ENCODE measurements at regions not wholly inside any gene's neighbourhood (a gene's known extent, or its start where the extent isn't known, plus 50 kb on each side); places are given as distances from the start of the nearest gene placed in this dataset.
"Not testable (repeated sequence)": the region's sequence is repeated elsewhere in the genome, so short reads cannot be mapped to it uniquely, and the experiment has no call there.

DNA sequence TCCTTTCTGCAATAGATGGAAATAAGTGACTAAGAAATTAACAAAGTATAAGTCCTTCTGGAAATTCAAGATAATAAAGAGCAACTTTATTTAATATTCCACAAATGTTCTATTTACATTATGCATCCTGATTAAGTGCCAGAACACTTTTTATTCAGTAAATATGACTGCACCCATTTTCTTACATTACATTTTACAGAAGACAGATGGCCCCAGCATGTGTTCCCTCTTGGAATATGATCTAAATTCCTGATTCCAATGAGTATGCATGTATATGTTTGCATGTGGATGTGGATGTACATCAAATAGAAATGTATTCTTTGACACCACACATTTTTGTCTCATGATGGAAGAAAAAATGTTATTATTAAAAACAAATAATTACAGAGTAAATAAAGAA is 628.7 kb upstream of the SEMA3D start:
- CTCF ChIA-PET, result no interaction called here
- Mint-ChIP-seq H3K36me3 (ENCODE audit: low read depth) (no peaks in the 10 kb centered on the region), H3K4me3 (no peak overlapping the region), H3K27ac (no peak overlapping the region), H3K9me3 (no peaks in the 10 kb centered on the region), H3K4me1 (no peaks in the 10 kb centered on the region), H3K27me3 (no peaks in the 10 kb centered on the region)
- no peak for DNase-seq
- POLR2A ChIA-PET, result no interaction called here

DNA sequence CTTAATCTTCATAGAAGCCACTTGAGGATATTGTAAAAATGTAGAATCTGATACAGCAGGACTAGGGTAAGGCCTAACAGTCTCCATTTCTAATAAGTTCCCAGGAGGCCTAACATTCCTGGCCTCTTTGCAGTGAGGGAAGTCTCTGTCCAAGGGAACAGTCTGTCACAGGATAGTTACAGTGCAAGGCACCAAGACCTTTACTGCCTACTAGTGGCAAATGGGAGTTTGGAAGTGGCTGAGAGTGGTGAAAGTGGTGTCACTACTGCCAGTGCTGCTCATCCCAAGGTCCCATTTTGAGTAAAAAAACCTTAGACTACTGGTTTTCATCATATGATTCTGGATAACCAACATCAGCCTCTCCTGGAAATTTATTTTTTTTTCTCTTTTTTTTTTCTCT is 619.5 kb upstream of the SEMA3D start:
- CTCF ChIA-PET, result no interaction called here
- H3K9me3 Mint-ChIP-seq, result no peaks in the 10 kb centered on the region
- no peak for DNase-seq
- H3K27ac Mint-ChIP-seq, result no peak overlapping the region
- H3K4me1 Mint-ChIP-seq, result no peaks in the 10 kb centered on the region
- no peaks in the 10 kb centered on the region for H3K27me3 Mint-ChIP-seq
- no peak overlapping the region for H3K4me3 Mint-ChIP-seq
- no peaks in the 10 kb centered on the region for H3K36me3 Mint-ChIP-seq (ENCODE audit: low read depth)
- POLR2A ChIA-PET, result no interaction called here

DNA sequence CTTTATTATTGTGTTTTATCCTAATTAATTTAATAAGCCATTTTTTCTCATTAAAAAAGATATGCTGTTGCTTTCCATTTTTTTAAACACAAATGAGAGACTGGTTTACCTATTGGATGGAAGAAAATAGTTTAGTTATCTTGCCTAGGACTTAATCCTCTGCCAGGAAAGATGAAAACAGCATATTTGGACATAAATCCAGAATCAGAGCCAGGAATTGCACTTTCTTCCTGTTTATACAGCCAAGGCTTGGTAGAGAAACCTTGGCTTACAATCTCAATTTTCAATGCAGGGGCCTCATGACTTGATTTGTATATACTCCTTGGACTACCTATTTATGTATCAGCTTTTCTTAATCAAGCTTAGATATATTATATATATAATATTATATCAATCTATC is 618.8 kb upstream of the SEMA3D start:
- Mint-ChIP-seq H3K36me3 (ENCODE audit: low read depth) (no peaks in the 10 kb centered on the region), H3K27me3 (no peaks in the 10 kb centered on the region)

GRCh38 chr7:85805249-85805648 is 618.4 kb upstream of the SEMA3D start:
- Mint-ChIP-seq H3K9me3 (no peaks in the 10 kb centered on the region), H3K4me1 (no peaks in the 10 kb centered on the region), H3K36me3 (ENCODE audit: low read depth) (no peaks in the 10 kb centered on the region), H3K27me3 (no peaks in the 10 kb centered on the region), H3K27ac (no peak overlapping the region), H3K4me3 (no peak overlapping the region)
- POLR2A ChIA-PET, result no interaction called here
- no peak for DNase-seq
- CTCF ChIA-PET, result interaction anchor here (0.8 kb wide), 1 partner anchor 32 kb away, joined by 3 read pairs; no protein-coding TSS in a partner anchor

More for the DNA sequence above, 618.8 kb upstream of the SEMA3D start:
- H3K27ac Mint-ChIP-seq, result no peak overlapping the region
- DNase-seq, result no peak
- H3K4me1 Mint-ChIP-seq, result no peaks in the 10 kb centered on the region
- POLR2A ChIA-PET, result no interaction called here
- H3K9me3 Mint-ChIP-seq, result no peaks in the 10 kb centered on the region
- no peak overlapping the region for H3K4me3 Mint-ChIP-seq
- CTCF ChIA-PET, result no interaction called here

GRCh38 chr7:85802211-85802610 is 615.4 kb upstream of the SEMA3D start:
- H3K4me1 Mint-ChIP-seq, result no peaks in the 10 kb centered on the region
- no peak for DNase-seq
- H3K9me3 Mint-ChIP-seq, result no peaks in the 10 kb centered on the region
- no peaks in the 10 kb centered on the region for H3K36me3 Mint-ChIP-seq (ENCODE audit: low read depth)
- no peaks in the 10 kb centered on the region for H3K27me3 Mint-ChIP-seq
- H3K27ac Mint-ChIP-seq, result no peak overlapping the region
- ChIA-PET POLR2A (no interaction called here), CTCF (no interaction called here)
- H3K4me3 Mint-ChIP-seq, result no peak overlapping the region

GRCh38 chr7:85796956-85797355 is 610.1 kb upstream of the SEMA3D start:
- ChIA-PET CTCF (no interaction called here), POLR2A (no interaction called here)
- H3K36me3 Mint-ChIP-seq (ENCODE audit: low read depth), result no peaks in the 10 kb centered on the region
- no peaks in the 10 kb centered on the region for H3K27me3 Mint-ChIP-seq
- DNase-seq, result no peak
- H3K9me3 Mint-ChIP-seq, result peaks cover 4% of the 10 kb centered on the region
- H3K27ac Mint-ChIP-seq, result no peak overlapping the region
- H3K4me1 Mint-ChIP-seq, result no peaks in the 10 kb centered on the region
- no peak overlapping the region for H3K4me3 Mint-ChIP-seq

DNA sequence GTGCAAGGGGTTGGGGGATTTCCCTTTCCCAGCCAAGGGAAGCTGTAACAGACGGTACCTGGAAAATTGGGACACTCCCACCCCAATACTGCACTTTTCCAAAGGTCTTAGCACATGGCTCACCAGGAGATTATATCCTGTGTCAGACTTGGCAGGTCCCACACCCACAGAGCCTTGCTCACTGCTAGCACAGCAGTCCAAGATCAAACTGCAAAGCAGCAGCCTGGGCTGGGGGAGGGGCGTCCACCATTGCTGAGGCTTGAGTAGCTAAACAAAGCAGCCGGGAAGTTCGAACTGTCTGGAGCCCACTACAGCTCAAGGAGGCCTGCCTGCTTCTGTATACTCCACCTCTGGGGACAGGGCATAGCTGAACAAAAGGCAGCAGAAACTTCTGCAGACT is 604.2 kb upstream of the SEMA3D start:
- H3K27me3 Mint-ChIP-seq; CTCF ChIA-PET; H3K4me1 Mint-ChIP-seq; H3K27ac Mint-ChIP-seq; H3K9me3 Mint-ChIP-seq; H3K36me3 Mint-ChIP-seq (ENCODE audit: low read depth); H3K4me3 Mint-ChIP-seq; POLR2A ChIA-PET; DNase-seq: not testable (repeated sequence)

GRCh38 chr7:85781606-85782005 is 594.8 kb upstream of the SEMA3D start:
- H3K4me1 Mint-ChIP-seq, result no peaks in the 10 kb centered on the region
- H3K27me3 Mint-ChIP-seq, result no peaks in the 10 kb centered on the region
- H3K9me3 Mint-ChIP-seq, result no peaks in the 10 kb centered on the region
- ChIA-PET POLR2A (no interaction called here), CTCF (no interaction called here)
- no peak for DNase-seq
- H3K36me3 Mint-ChIP-seq (ENCODE audit: low read depth), result no peaks in the 10 kb centered on the region
- no peak overlapping the region for H3K27ac Mint-ChIP-seq
- H3K4me3 Mint-ChIP-seq, result no peak overlapping the region

DNA sequence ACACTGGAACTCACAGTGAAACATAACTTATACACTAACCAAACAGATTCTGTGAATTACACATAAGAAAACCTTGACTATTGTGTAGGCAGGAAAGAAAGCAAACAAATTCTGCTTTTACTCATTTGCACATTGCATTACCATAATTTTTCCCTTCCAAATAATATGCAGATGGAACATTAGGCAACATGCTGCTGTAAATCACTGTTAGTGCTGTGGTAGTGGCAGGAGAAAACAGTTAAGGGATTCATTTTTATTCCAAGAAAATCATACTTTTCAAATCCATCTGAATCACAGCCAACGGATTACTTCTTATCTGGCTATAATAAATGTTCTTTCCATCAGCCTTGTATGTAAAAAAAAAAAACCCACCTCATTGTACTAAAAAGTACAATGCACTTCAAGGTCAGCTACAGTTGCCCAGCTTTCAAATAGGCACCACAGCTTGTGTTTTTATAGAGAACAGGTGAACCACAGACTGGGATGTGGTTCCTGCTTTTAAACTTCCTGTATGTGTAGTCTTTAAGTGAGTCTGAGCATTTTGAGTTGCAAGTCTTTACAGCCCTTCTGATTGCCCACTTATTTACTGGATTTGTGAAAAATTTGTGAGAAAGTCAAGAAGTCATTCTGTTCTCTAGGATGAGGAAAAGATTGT is 590.0 kb upstream of the SEMA3D start:
- ChIA-PET POLR2A (no interaction called here), CTCF (no interaction called here)
- no peak overlapping the region for H3K4me3 Mint-ChIP-seq
- H3K27me3 Mint-ChIP-seq, result no peaks in the 10 kb centered on the region
- no peaks in the 10 kb centered on the region for H3K36me3 Mint-ChIP-seq (ENCODE audit: low read depth)
- DNase-seq, result no peak
- H3K9me3 Mint-ChIP-seq, result no peaks in the 10 kb centered on the region
- no peak overlapping the region for H3K27ac Mint-ChIP-seq
- H3K4me1 Mint-ChIP-seq, result no peaks in the 10 kb centered on the region

DNA sequence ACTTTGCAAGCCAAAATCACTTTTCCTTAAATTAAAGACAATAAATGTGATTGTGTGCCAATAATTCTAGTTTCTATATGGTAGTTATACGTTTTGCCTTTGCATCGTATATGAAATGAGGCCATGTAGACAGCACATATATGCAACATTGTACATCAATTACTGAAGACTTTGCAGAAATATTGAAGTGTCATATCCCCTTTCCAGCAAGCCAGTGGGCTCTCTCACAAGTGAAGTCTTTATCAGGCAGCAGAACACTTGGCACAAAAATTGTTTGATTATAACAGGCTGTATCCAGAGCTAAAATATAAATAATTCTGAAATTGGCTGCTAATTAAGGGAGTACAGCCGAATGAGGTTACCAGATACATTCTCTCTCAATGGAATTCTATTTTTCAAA is 588.6 kb upstream of the SEMA3D start:
- POLR2A ChIA-PET, result no interaction called here
- CTCF ChIA-PET, result no interaction called here
- Mint-ChIP-seq H3K27ac (no peak overlapping the region), H3K9me3 (no peaks in the 10 kb centered on the region), H3K4me3 (no peak overlapping the region), H3K36me3 (ENCODE audit: low read depth) (no peaks in the 10 kb centered on the region), H3K4me1 (no peaks in the 10 kb centered on the region), H3K27me3 (no peaks in the 10 kb centered on the region)
- no peak for DNase-seq

DNA sequence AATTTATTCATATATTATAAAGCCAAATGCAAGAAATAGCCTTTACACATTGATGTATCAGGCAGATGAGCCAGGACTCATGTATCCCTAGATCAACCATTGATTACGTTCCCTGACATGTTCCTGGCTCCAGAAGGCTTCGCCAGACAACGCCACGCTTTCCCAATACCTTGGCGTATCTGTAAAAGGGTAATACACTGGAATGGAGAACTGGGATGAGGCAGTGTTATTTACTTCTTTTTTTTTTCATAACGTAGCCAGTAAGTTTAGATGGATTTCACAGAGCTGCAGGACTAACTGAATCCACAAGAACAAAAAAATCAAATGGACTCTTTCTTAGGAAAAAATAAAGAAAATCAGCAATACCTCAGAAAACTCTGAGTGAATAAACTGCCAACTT is 588.1 kb upstream of the SEMA3D start:
- no peak for DNase-seq
- Mint-ChIP-seq H3K27ac (no peak overlapping the region), H3K9me3 (no peaks in the 10 kb centered on the region), H3K27me3 (no peaks in the 10 kb centered on the region), H3K36me3 (ENCODE audit: low read depth) (no peaks in the 10 kb centered on the region), H3K4me3 (no peak overlapping the region), H3K4me1 (no peaks in the 10 kb centered on the region)
- ChIA-PET POLR2A (no interaction called here), CTCF (no interaction called here)

DNA sequence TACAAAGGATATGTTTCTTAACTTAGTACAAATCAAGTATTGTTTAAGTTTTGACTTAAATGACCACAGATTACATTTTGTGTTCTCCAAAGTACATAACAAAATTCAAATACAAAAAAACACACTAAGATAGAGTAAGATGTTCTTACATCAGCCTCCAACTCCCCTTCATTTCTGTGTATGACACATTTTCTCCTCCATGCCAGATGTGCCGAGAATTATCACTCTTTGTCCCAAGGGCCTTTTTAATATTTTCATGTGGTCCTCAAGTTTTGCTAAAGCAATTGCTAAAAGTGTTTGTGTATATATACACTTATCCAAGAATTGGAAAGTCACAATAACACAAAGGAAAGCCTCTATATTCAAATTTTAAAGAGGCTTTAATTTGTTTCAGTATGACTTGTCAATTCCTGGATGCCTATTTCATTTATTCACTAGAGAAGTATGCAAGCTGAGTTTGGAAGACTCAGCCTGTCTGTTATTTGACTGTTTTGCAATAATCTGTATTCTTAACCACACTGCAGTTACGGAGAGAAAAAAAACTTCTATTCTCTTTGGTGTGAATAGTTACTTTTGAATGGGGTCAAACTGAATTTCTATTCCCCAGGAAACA is 586.4 kb upstream of the SEMA3D start:
- no peaks in the 10 kb centered on the region for H3K27me3 Mint-ChIP-seq
- CTCF ChIA-PET, result interaction anchor here (1.5 kb wide), 1 partner anchor 32 kb away, joined by 3 read pairs; no protein-coding TSS in a partner anchor
- H3K36me3 Mint-ChIP-seq (ENCODE audit: low read depth), result no peaks in the 10 kb centered on the region
- POLR2A ChIA-PET, result no interaction called here
- no peak overlapping the region for H3K27ac Mint-ChIP-seq
- H3K9me3 Mint-ChIP-seq, result no peaks in the 10 kb centered on the region
- DNase-seq, result no peak
- H3K4me1 Mint-ChIP-seq, result no peaks in the 10 kb centered on the region
- no peak overlapping the region for H3K4me3 Mint-ChIP-seq

GRCh38 chr7:85771516-85771915 is 584.7 kb upstream of the SEMA3D start:
- Mint-ChIP-seq H3K27ac (no peak overlapping the region), H3K36me3 (ENCODE audit: low read depth) (no peaks in the 10 kb centered on the region), H3K4me3 (no peak overlapping the region), H3K4me1 (no peaks in the 10 kb centered on the region), H3K27me3 (no peaks in the 10 kb centered on the region), H3K9me3 (no peaks in the 10 kb centered on the region)
- ChIA-PET POLR2A (no interaction called here), CTCF (no interaction called here)
- DNase-seq, result no peak

GRCh38 chr7:85770332-85770731 is 583.5 kb upstream of the SEMA3D start:
- Mint-ChIP-seq H3K27ac (no peak overlapping the region), H3K9me3 (no peaks in the 10 kb centered on the region), H3K36me3 (ENCODE audit: low read depth) (no peaks in the 10 kb centered on the region), H3K4me3 (no peak overlapping the region), H3K27me3 (no peaks in the 10 kb centered on the region), H3K4me1 (no peaks in the 10 kb centered on the region)
- no peak for DNase-seq
- ChIA-PET CTCF (no interaction called here), POLR2A (no interaction called here)

All from activated CD4-positive, alpha-beta T cell treated with anti-CD3 and anti-CD28 coated beads, Interleukin-2, amount 10 ng/mL, durations not matched to agents 7 days and 5 days (primary cell).